Islet of Langerhans (tissue), 1 donor: ENCODE measurements at regions not wholly inside any gene's neighbourhood (a gene's known extent, or its start where the extent isn't known, plus 50 kb on each side); places are given as distances from the start of the nearest gene placed in this dataset.
A peak's percentile ranks its signal among the peaks of the same experiment; 100 is the strongest.

Experiments
- FAIRE-seq: peaks from one replicate; lab custom pipeline; 2011; peaks lifted over from hg19 to GRCh38; lab: Jason Lieb, UNC

GRCh38 chr2:79355569-79355968 is 157.3 kb upstream of the CTNNA2 start:
- no peak for FAIRE-seq

GRCh38 chr2:79327460-79327859 is 167.9 kb upstream of the REG3A start:
- no peak for FAIRE-seq

- no peak for FAIRE-seq
Observed at GRCh38 chr2:79320871-79321270, 161.3 kb upstream of the REG3A start.

- FAIRE-seq = no peak
Observed at GRCh38 chr2:79294994-79295393, 135.4 kb upstream of the REG3A start.

- no peak for FAIRE-seq
Observed at GRCh38 chr2:79292958-79293315, 133.4 kb upstream of the REG3A start.

GRCh38 chr2:79292239-79292957 is 132.8 kb upstream of the REG3A start:
- no peak for FAIRE-seq

- no peak for FAIRE-seq
Observed at GRCh38 chr2:79275863-79276262, 116.3 kb upstream of the REG3A start.

- FAIRE-seq = no peak
Observed at GRCh38 chr2:79275197-79275596, 115.6 kb upstream of the REG3A start.

GRCh38 chr2:79272616-79273015 is 113.1 kb upstream of the REG3A start:
- FAIRE-seq = peak; percentile 13

GRCh38 chr2:79271456-79271855 is 111.9 kb upstream of the REG3A start:
- no peak for FAIRE-seq

GRCh38 chr2:79260848-79261247 is 101.3 kb upstream of the REG3A start:
- FAIRE-seq = no peak

- FAIRE-seq = no peak
Observed at GRCh38 chr2:79259959-79260358, 100.4 kb upstream of the REG3A start.

GRCh38 chr2:79259296-79259695 is 99.7 kb upstream of the REG3A start:
- no peak for FAIRE-seq

- no peak for FAIRE-seq
Observed at GRCh38 chr2:79253243-79253774, 93.8 kb upstream of the REG3A start.

- no peak for FAIRE-seq
Observed at GRCh38 chr2:79250656-79251055, 91.1 kb upstream of the REG3A start.

- FAIRE-seq = no peak
Observed at GRCh38 chr2:79248776-79249175, 89.2 kb upstream of the REG3A start.

- no peak for FAIRE-seq
Observed at GRCh38 chr2:79235135-79235534, 75.6 kb upstream of the REG3A start.

- no peak for FAIRE-seq
Observed at GRCh38 chr2:79223539-79223938, 64.0 kb upstream of the REG3A start.

- FAIRE-seq = peak; percentile 86
Observed at GRCh38 chr2:79219383-79219988, 59.9 kb upstream of the REG3A start.

GRCh38 chr2:79210274-79210917 is 50.8 kb upstream of the REG3A start:
- FAIRE-seq = no peak
